Choroid plexus epithelial cell (primary cell): ENCODE measurements at regions not wholly inside any gene's neighbourhood (a gene's known extent, or its start where the extent isn't known, plus 50 kb on each side); places are given as distances from the start of the nearest gene placed in this dataset.

ENCODE experiments used
- DNase-seq: peaks from one replicate; pipeline ENCODE4 v3.0.0-alpha.2; 2010; ENCODE audit warnings: low read depth
- H3K4me3 ChIP-seq: 2 replicates; pipeline ENCODE4 v1.5.1; 2011; ENCODE audit warnings: low read depth, mild to moderate bottlenecking, control low read depth, low read length, moderate library complexity
- CTCF ChIP-seq: conservative IDR thresholded peaks from 2 replicates; pipeline ENCODE4 v1.5.1; 2011; ENCODE audit warnings: low read depth, mild to moderate bottlenecking, control low read depth, inconsistent platforms, low read length, moderate library complexity

GRCh38 chr6:71726121-71726520 lies 160.2 kb upstream of the RIMS1 start:
- no peak overlapping the region for H3K4me3 ChIP-seq

DNA sequence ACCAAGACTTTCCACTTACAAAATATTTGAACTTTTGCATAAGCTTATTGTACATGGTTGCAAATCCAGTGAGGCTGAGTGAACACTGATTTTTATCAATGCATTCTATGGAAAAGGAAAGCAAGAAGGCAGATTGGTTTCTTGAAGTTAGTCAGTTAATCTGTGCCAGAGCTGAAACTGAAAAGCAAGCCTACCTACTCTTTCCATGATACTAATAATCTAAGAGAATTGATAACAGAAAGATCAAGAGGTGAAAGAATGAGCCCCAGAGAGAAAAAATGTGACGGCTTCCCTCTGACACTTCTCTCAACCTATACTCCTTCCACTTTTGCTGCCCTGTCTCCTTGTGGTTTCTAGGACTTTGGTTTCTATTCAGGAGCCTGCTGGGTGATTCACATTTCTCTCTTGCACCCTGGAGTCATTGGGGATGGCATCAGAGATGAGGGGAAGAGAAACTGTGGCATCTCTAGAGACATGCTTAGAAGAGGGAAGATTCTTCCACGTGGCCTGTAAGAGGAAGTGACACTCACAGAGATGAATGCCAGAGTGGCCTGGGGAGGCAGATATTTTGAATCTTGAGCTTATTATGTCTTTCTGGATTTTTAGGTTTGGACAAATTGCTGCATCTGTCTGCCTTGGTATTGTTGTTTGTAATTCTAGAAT lies 158.6 kb upstream of the RIMS1 start:
- no peak for DNase-seq

More at GRCh38 chr6:71726121-71726520, 160.2 kb upstream of the RIMS1 start:
- DNase-seq: no peak
- no peak for TF ChIP-seq CTCF

GRCh38 chr6:71730284-71730683 lies 156.1 kb upstream of the RIMS1 start:
- TF ChIP-seq CTCF: no peak
- H3K4me3 ChIP-seq: no peak overlapping the region

More for the DNA sequence above, 158.6 kb upstream of the RIMS1 start:
- TF ChIP-seq CTCF: no peak
- no peak overlapping the region for H3K4me3 ChIP-seq

GRCh38 chr6:71733970-71734899 lies 152.1 kb upstream of the RIMS1 start:
- no peak for DNase-seq
- no peak for TF ChIP-seq CTCF

More at GRCh38 chr6:71730284-71730683, 156.1 kb upstream of the RIMS1 start:
- DNase-seq: no peak

DNA sequence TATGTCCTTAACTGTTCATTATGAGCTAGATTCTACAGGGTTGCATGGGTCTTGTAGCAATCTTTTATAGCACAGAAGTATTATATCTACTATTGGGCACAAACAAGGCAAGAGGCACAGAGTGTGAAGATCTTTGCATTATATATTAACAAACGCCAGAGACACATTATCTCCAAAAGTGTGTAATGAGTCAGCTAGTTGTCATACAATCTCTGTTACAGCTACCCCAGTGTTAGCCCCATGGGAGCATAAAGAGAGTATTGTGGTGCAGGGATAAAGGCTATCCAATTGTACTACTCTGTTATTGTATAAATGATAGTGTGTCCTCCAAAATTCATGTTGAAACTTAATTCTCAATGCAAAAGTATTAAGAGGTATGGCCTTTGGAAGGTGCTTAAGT lies 148.4 kb upstream of the RIMS1 start:
- no peak for TF ChIP-seq CTCF
- DNase-seq: no peak
- no peak overlapping the region for H3K4me3 ChIP-seq

More at GRCh38 chr6:71733970-71734899, 152.1 kb upstream of the RIMS1 start:
- H3K4me3 ChIP-seq: no peak overlapping the region

GRCh38 chr6:71745525-71745924 lies 140.8 kb upstream of the RIMS1 start:
- no peak for DNase-seq
- no peak overlapping the region for H3K4me3 ChIP-seq
- TF ChIP-seq CTCF: no peak
